ENCODE measurements at regions not wholly inside any gene's neighbourhood (a gene's known extent, or its start where the extent isn't known, plus 50 kb on each side); places are given as distances from the start of the nearest gene placed in this dataset.
A peak's percentile ranks its signal among the peaks of the same experiment; 100 is the strongest.

DNA sequence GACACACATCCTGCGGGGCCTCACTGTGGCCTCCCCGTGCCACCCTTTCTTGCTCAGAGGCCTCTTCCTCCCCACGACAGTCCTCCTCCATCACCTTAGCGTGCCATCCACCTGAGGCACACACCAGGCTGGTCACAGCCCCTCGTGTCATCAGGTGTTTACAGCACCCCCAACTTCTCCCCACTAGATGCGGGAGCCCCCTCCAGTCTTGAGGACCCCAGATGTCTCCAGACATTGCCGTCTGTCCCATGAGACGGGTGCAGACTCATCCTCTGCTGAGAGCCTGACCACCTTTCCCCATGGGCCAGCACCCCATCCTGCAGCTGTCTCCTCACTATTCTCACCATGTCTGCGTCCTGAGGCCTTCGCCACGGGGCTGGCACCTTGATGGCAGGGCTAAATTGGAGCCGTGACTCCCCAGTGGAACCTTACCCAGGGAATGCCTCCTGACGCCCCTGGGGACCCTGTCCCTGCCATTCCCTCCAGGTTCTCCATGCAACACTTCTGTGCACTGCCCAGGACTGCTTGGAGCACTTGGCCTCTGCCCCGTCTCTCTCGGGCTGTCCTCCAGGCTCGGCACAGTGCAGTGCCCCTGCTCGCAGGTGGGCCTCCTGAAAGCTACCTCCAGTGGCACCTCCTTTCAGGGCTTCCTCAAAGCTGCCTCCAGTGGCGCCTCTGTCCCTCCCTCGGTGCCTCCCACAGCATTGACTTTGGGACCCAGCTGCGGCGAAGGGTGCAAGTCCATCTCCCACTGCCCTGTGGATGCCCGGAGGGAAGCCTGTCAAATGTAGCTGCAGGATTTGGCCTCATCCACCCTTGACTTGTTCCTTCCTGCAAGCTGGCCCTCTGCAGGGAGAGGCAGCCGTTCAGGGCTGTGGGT, 1386.8 kb downstream of the BRD1 start:
- no peaks in the 10 kb centered on the region for H3K9me3 ChIP-seq (ENCODE audit: low read length)
- no peaks in the 10 kb centered on the region for H3K27me3 ChIP-seq (ENCODE audit: low read length)
- H3K4me3 ChIP-seq (ENCODE audit: low read length): no peak overlapping the region
- H3K4me1 ChIP-seq (ENCODE audit: low read length): peaks cover 45% of the 10 kb centered on the region
- DNase-seq: no peak
- H2AFZ ChIP-seq (ENCODE audit: low read length): no peak overlapping the region
- no peaks in the 10 kb centered on the region for H3K79me2 ChIP-seq (ENCODE audit: low read length)
- H3K9ac ChIP-seq (ENCODE audit: low read length): no peak overlapping the region
- H4K20me1 ChIP-seq (ENCODE audit: insufficient read depth, low read depth, low read length): peaks cover 12% of the 10 kb centered on the region; the same call in 1 of the 2 replicates
- H3K36me3 ChIP-seq (ENCODE audit: insufficient read depth, low read length): no peaks in the 10 kb centered on the region
- H3K27ac ChIP-seq (ENCODE audit: low read length): no peak overlapping the region
- H3K9me2 ChIP-seq (replicated peaks; ENCODE audit: insufficient read depth, low read length): no peaks in the 10 kb centered on the region
- no peak overlapping the region for H3K4me2 ChIP-seq (ENCODE audit: low read depth, low read length, poor library complexity, severe bottlenecking)

DNA sequence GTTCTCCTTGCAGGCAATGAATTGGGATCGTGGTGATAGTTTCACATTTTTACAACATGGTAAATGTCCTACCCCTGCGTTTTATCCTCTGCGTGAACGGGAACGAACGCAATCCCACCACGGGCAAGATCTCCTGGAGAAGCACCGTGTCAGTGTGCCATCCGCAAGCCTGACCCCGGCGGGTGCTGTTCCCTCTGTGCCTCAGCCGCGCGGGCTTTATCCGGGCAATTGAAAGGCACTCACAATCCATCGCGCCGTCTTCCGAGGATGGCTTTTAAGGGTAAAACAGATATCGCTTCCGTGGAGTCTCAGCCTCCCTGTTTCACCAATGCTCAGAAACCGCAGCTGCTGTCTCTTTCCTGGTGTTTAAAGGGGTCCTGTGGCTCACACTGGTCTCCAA, 1387.5 kb downstream of the BRD1 start:
- DNase-seq: no peak
- H3K9me2 ChIP-seq (replicated peaks; ENCODE audit: insufficient read depth, low read length): no peaks in the 10 kb centered on the region

DNA sequence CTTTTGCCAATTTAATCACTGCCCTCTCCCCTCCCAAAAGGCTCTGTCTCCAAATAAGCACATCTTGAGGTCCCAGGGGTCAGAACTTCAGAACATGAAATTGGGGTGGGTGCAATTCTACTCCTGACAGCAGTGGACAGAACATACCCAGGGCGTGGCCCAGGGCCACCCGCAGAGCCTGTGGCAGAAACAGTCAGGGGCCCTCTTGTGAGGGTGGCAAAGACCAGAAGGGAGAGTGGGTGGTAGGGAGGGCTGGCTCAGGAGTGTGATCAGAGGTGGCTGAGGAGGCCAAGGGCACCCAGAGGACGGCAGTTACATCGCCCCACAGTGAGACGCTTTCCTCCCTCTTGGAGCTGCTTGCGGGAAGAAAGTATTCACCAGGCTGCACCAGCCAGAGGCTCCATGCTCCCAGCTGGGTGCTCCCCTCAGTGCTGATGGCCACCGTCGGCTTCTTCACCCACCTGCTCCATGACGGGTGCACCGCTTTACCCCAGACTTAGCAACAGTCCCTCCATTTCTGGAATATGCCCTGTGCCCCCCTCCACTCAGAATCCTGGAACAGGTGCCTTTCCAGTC, 1388.0 kb downstream of the BRD1 start:
- Histone ChIP-seq H4K20me1 (ENCODE audit: insufficient read depth, low read depth, low read length) (peaks cover 13% of the 10 kb centered on the region; the same call in 1 of the 2 replicates), H3K79me2 (ENCODE audit: low read length) (no peaks in the 10 kb centered on the region), H3K36me3 (ENCODE audit: insufficient read depth, low read length) (no peaks in the 10 kb centered on the region), H3K4me1 (ENCODE audit: low read length) (peaks cover 39% of the 10 kb centered on the region), H2AFZ (ENCODE audit: low read length) (no peak overlapping the region), H3K9me2 (replicated peaks; ENCODE audit: insufficient read depth, low read length) (no peaks in the 10 kb centered on the region), H3K27me3 (ENCODE audit: low read length) (no peaks in the 10 kb centered on the region), H3K9ac (ENCODE audit: low read length) (no peak overlapping the region), H3K27ac (ENCODE audit: low read length) (no peak overlapping the region), H3K9me3 (ENCODE audit: low read length) (no peaks in the 10 kb centered on the region), H3K4me3 (ENCODE audit: low read length) (no peak overlapping the region), H3K4me2 (ENCODE audit: low read depth, low read length, poor library complexity, severe bottlenecking) (no peak overlapping the region)
- no peak for DNase-seq

More for the DNA sequence above, 1387.5 kb downstream of the BRD1 start:
- Histone ChIP-seq H3K4me3 (ENCODE audit: low read length) (no peak overlapping the region), H3K9ac (ENCODE audit: low read length) (no peak overlapping the region), H3K79me2 (ENCODE audit: low read length) (no peaks in the 10 kb centered on the region), H3K4me2 (ENCODE audit: low read depth, low read length, poor library complexity, severe bottlenecking) (no peak overlapping the region), H3K36me3 (ENCODE audit: insufficient read depth, low read length) (no peaks in the 10 kb centered on the region), H3K4me1 (ENCODE audit: low read length) (peaks cover 44% of the 10 kb centered on the region), H3K27me3 (ENCODE audit: low read length) (no peaks in the 10 kb centered on the region), H3K9me3 (ENCODE audit: low read length) (no peaks in the 10 kb centered on the region), H3K27ac (ENCODE audit: low read length) (no peak overlapping the region), H4K20me1 (ENCODE audit: insufficient read depth, low read depth, low read length) (peaks cover 12% of the 10 kb centered on the region; the same call in 1 of the 2 replicates), H2AFZ (ENCODE audit: low read length) (no peak overlapping the region)

DNA sequence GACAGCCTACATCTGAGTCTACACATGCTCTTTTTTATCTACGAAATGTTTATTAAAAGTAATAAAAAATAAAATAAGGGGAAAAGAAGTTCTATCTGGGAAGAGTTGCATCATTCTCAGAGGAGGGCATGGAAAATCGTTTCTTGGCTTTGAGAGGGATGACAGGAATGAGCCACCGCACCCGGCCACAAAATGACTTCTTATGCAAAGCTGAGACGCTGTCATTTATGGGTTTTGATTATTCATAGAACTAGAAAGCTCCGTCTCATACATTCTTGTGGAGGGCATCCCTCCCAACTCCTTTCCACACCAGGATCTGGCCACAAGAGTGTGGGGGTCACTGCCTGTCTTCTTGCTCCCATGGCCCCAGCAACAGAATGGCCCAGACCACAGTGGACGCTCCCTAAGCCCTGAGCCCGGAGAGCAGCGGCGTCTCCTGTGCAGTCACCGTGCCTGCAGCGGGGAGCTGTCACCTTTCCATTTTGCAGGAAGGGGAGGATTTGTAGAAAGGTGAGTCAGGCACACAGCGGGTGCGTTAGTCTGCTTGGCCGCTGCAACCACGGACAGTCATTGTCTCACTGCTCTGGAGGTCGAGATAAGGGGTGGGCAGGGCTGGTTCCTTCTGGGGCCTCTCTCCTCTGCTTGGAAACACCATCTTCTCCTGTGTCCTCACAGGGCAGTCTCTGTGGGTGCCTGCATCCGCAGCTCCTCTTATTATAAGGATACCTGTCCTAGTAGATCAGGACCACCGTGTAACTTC, 1388.7 kb downstream of the BRD1 start:
- Histone ChIP-seq H3K79me2 (ENCODE audit: low read length) (no peaks in the 10 kb centered on the region), H3K4me1 (ENCODE audit: low read length) (peaks cover 33% of the 10 kb centered on the region), H3K36me3 (ENCODE audit: insufficient read depth, low read length) (no peaks in the 10 kb centered on the region), H3K4me3 (ENCODE audit: low read length) (no peak overlapping the region), H4K20me1 (ENCODE audit: insufficient read depth, low read depth, low read length) (peaks cover 19% of the 10 kb centered on the region; the same call in 1 of the 2 replicates), H3K27me3 (ENCODE audit: low read length) (no peaks in the 10 kb centered on the region), H3K27ac (ENCODE audit: low read length) (no peak overlapping the region), H2AFZ (ENCODE audit: low read length) (no peak overlapping the region), H3K9me2 (replicated peaks; ENCODE audit: insufficient read depth, low read length) (no peaks in the 10 kb centered on the region), H3K4me2 (ENCODE audit: low read depth, low read length, poor library complexity, severe bottlenecking) (no peak overlapping the region), H3K9ac (ENCODE audit: low read length) (no peak overlapping the region), H3K9me3 (ENCODE audit: low read length) (no peaks in the 10 kb centered on the region)
- peak; percentile 43 for DNase-seq

DNA sequence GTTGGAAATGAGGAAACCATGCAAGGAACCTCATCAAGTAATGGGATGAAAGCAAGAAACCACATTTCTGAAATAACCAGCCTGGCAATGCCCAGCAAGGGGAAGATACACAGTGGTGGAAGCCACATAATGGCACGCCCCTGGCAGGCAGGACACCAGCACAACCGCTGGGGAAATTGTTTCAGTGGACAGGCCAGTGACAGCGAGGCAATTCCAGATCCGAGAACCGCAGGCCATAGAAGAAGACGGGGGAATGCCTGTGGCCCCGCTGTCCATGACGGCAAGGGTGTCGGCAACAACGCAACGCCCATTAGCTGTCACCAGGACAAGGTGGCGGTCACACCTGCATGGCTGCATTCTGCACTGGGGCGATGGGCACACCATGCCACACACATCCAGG, 1389.6 kb downstream of the BRD1 start:
- H3K27me3 ChIP-seq (ENCODE audit: low read length): no peaks in the 10 kb centered on the region
- no peaks in the 10 kb centered on the region for H3K9me3 ChIP-seq (ENCODE audit: low read length)
- no peak for DNase-seq
- H3K27ac ChIP-seq (ENCODE audit: low read length): no peak overlapping the region
- no peaks in the 10 kb centered on the region for H3K36me3 ChIP-seq (ENCODE audit: insufficient read depth, low read length)
- H3K4me2 ChIP-seq (ENCODE audit: low read depth, low read length, poor library complexity, severe bottlenecking): no peak overlapping the region
- H2AFZ ChIP-seq (ENCODE audit: low read length): no peak overlapping the region
- peaks cover 19% of the 10 kb centered on the region; the same call in 1 of the 2 replicates for H4K20me1 ChIP-seq (ENCODE audit: insufficient read depth, low read depth, low read length)
- no peaks in the 10 kb centered on the region for H3K79me2 ChIP-seq (ENCODE audit: low read length)
- no peak overlapping the region for H3K9ac ChIP-seq (ENCODE audit: low read length)
- H3K9me2 ChIP-seq (replicated peaks; ENCODE audit: insufficient read depth, low read length): no peaks in the 10 kb centered on the region
- peaks cover 24% of the 10 kb centered on the region for H3K4me1 ChIP-seq (ENCODE audit: low read length)
- no peak overlapping the region for H3K4me3 ChIP-seq (ENCODE audit: low read length)

DNA sequence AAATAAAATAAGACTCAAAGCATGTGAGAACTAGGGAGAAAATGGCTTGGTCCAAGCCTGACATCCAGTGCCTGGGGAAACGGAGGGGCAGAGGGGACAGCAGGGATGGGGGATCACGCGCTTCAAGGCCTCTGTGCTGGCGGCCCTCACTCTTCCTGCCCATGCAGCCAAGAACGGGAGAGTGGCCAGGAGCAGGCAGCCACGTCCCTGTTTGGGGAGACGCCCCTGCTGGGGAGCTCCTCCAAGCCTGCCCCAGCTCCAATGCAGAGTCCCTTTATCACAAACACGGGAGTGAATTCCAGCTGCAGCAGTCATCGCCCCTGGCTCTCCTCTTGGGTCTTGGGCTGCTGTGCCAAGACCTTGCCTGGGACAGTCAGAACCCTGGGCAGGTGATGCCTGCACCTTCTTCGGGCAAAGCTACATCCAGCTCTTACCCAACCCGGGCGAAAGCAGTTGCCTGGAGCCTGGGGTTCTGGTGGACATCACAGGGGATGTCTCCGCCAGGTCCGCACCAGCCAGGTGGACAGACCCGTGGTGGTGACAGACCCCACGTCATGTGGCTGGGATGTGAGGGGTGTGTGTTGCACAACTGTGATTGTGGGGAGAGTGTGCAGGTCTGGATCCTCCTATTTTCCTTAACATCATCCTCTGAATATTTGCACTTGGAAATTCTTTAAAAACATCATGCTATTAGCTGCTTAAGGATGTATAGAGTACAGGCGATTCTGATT, 1391.3 kb downstream of the BRD1 start:
- Histone ChIP-seq H3K4me2 (ENCODE audit: low read depth, low read length, poor library complexity, severe bottlenecking) (no peak overlapping the region), H3K36me3 (ENCODE audit: insufficient read depth, low read length) (no peaks in the 10 kb centered on the region), H3K4me3 (ENCODE audit: low read length) (no peak overlapping the region), H3K4me1 (ENCODE audit: low read length) (peaks cover 23% of the 10 kb centered on the region), H3K9ac (ENCODE audit: low read length) (no peak overlapping the region), H3K27me3 (ENCODE audit: low read length) (no peaks in the 10 kb centered on the region), H3K79me2 (ENCODE audit: low read length) (no peaks in the 10 kb centered on the region), H3K9me3 (ENCODE audit: low read length) (no peaks in the 10 kb centered on the region), H3K27ac (ENCODE audit: low read length) (no peak overlapping the region), H3K9me2 (replicated peaks; ENCODE audit: insufficient read depth, low read length) (no peaks in the 10 kb centered on the region), H4K20me1 (ENCODE audit: insufficient read depth, low read depth, low read length) (peaks cover 27% of the 10 kb centered on the region; the same call in 1 of the 2 replicates), H2AFZ (ENCODE audit: low read length) (no peak overlapping the region)
- DNase-seq: no peak

DNA sequence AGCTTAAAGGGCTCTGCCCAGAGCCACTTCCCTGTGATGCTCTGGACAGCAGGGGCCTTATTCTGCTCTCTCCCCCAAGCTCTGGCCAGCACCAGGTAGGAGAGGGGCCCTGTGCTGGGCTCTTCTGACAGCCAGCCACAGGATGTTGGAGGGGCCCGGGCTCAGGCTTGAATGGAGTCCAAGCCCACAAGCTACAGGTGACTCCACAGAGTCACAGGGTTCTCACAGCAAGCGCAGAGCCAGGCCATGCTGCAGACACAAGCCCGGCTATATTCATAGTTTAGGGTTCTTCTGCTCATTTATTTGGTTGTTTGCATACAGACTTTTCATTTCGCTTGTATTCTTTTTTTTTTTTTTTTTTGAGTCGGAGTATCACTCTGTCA, 1392.8 kb downstream of the BRD1 start:
- Histone ChIP-seq H3K27me3 (ENCODE audit: low read length) (no peaks in the 10 kb centered on the region), H3K4me2 (ENCODE audit: low read depth, low read length, poor library complexity, severe bottlenecking) (no peak overlapping the region), H3K79me2 (ENCODE audit: low read length) (no peaks in the 10 kb centered on the region), H3K9me3 (ENCODE audit: low read length) (no peaks in the 10 kb centered on the region), H3K9ac (ENCODE audit: low read length) (no peak overlapping the region), H3K4me1 (ENCODE audit: low read length) (peaks cover 23% of the 10 kb centered on the region), H2AFZ (ENCODE audit: low read length) (no peak overlapping the region), H4K20me1 (ENCODE audit: insufficient read depth, low read depth, low read length) (peaks cover 20% of the 10 kb centered on the region; the same call in 1 of the 2 replicates), H3K27ac (ENCODE audit: low read length) (no peak overlapping the region), H3K9me2 (replicated peaks; ENCODE audit: insufficient read depth, low read length) (no peaks in the 10 kb centered on the region), H3K36me3 (ENCODE audit: insufficient read depth, low read length) (no peaks in the 10 kb centered on the region), H3K4me3 (ENCODE audit: low read length) (no peak overlapping the region)
- DNase-seq: no peak

Data from Karpas-422 (cell line).